ENCODE measurements at regions not wholly inside any gene's neighbourhood (a gene's known extent, or its start where the extent isn't known, plus 50 kb on each side); places are given as distances from the start of the nearest gene placed in this dataset.

DNA sequence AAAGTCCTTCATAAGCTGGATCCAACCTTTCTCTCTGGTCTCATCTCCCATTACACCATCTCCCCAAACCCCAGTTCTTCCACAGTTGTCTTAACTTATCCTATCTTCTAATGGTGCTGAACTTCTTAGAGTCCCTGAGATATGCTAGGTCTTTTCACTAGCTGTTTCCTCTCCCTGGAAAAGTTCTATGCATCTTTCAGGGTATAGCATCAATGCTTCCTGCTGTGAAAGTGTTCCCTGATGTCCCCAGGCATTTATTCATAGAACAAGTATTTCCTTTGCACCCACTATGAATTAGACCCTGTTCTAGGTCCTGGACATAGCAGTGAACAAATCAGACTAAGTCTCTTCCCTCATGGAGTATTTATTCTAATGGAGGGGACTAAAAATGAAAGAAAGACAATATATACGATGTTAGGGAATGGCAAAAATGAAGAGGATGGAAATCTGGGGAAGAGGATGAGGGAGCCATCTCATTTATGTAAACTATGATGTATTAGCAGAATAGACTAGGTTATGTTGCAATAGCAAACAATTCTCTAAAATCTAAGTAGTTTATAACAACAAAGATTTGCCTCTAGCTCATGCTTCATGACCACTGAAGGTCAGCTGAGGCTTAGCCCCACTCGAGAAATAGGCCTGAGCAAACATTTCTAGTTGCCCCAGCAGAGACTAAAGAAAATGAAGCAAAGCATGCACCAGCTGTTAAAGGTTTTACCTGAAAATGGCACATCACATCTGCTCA is 120.0 kb downstream of the CYSLTR2 start:
- TF ChIP-seq, protein P1, sequence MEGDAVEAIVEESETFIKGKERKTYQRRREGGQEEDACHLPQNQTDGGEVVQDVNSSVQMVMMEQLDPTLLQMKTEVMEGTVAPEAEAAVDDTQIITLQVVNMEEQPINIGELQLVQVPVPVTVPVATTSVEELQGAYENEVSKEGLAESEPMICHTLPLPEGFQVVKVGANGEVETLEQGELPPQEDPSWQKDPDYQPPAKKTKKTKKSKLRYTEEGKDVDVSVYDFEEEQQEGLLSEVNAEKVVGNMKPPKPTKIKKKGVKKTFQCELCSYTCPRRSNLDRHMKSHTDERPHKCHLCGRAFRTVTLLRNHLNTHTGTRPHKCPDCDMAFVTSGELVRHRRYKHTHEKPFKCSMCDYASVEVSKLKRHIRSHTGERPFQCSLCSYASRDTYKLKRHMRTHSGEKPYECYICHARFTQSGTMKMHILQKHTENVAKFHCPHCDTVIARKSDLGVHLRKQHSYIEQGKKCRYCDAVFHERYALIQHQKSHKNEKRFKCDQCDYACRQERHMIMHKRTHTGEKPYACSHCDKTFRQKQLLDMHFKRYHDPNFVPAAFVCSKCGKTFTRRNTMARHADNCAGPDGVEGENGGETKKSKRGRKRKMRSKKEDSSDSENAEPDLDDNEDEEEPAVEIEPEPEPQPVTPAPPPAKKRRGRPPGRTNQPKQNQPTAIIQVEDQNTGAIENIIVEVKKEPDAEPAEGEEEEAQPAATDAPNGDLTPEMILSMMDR (IDR thresholded peaks at IDR 0.05): no peak
- no peak for TF ChIP-seq POLR2A (IDR thresholded peaks at IDR 0.05)
- TF ChIP-seq POLR2AphosphoS5 (IDR thresholded peaks at IDR 0.05; ENCODE audit: insufficient read depth in 1 of 2, low read depth in 1 of 2): no peak

Data from vagina (tissue), 2 donors.